Left hindlimb (tissue), 1 donor: ENCODE measurements at regions not wholly inside any gene's neighbourhood (a gene's known extent, or its start where the extent isn't known, plus 50 kb on each side); places are given as distances from the start of the nearest gene placed in this dataset.

Experiments
- DNase-seq: peaks from one replicate; pipeline ENCODE4 v3.0.0-alpha.2; 2018

- no peak for DNase-seq
These were observed 170.1 kb downstream of the GADD45G start for GRCh38 chr9:89774858-89775370.

GRCh38 chr9:89775641-89776040 lies 170.8 kb downstream of the GADD45G start:
- DNase-seq, result no peak

GRCh38 chr9:89776795-89777525 lies 172.1 kb downstream of the GADD45G start:
- no peak for DNase-seq

GRCh38 chr9:89777544-89777943 lies 172.7 kb downstream of the GADD45G start:
- no peak for DNase-seq

GRCh38 chr9:89778100-89779090 lies 173.6 kb downstream of the GADD45G start:
- DNase-seq, result no peak

- DNase-seq, result no peak
These were observed 174.8 kb downstream of the GADD45G start for GRCh38 chr9:89779405-89780203.

- no peak for DNase-seq
These were observed 176.1 kb downstream of the GADD45G start for GRCh38 chr9:89780959-89781358.

GRCh38 chr9:89781838-89782540 lies 177.2 kb downstream of the GADD45G start:
- DNase-seq, result no peak

GRCh38 chr9:89786655-89787054 lies 181.8 kb downstream of the GADD45G start:
- DNase-seq, result peak; percentile 70

GRCh38 chr9:89787595-89787994 lies 182.8 kb downstream of the GADD45G start:
- DNase-seq, result no peak

- DNase-seq, result no peak
These were observed 183.6 kb downstream of the GADD45G start for GRCh38 chr9:89788434-89788833.

- no peak for DNase-seq
These were observed 185.2 kb downstream of the GADD45G start for GRCh38 chr9:89789922-89790510.

- DNase-seq, result no peak
These were observed 185.8 kb downstream of the GADD45G start for GRCh38 chr9:89790542-89791109.

- DNase-seq, result no peak
These were observed 186.9 kb downstream of the GADD45G start for GRCh38 chr9:89791754-89792153.

GRCh38 chr9:89792189-89793123 lies 187.6 kb downstream of the GADD45G start:
- no peak for DNase-seq

GRCh38 chr9:89793124-89793495 lies 188.3 kb downstream of the GADD45G start:
- DNase-seq, result no peak

- DNase-seq, result no peak
These were observed 188.7 kb downstream of the GADD45G start for GRCh38 chr9:89793551-89793950.

GRCh38 chr9:89794918-89795317 lies 190.1 kb downstream of the GADD45G start:
- DNase-seq, result no peak

- no peak for DNase-seq
These were observed 190.9 kb downstream of the GADD45G start for GRCh38 chr9:89795538-89796195.

- no peak for DNase-seq
These were observed 191.8 kb downstream of the GADD45G start for GRCh38 chr9:89796606-89797005.
